NOMO-1 (cell line): ENCODE measurements at regions not wholly inside any gene's neighbourhood (a gene's known extent, or its start where the extent isn't known, plus 50 kb on each side); places are given as distances from the start of the nearest gene placed in this dataset.
A peak's percentile ranks its signal among the peaks of the same experiment; 100 is the strongest.

Experiments
- DNase-seq, 2 experiments: peaks; one replicate each; lab custom pipeline; 2025; ENCODE audit not compliant: unreplicated experiment in 2 of 2; lab: John Stamatoyannopoulos, UW

GRCh38 chr9:79266986-79267385 lies 304.8 kb upstream of the TLE4 start:
- no peak for DNase-seq

DNA sequence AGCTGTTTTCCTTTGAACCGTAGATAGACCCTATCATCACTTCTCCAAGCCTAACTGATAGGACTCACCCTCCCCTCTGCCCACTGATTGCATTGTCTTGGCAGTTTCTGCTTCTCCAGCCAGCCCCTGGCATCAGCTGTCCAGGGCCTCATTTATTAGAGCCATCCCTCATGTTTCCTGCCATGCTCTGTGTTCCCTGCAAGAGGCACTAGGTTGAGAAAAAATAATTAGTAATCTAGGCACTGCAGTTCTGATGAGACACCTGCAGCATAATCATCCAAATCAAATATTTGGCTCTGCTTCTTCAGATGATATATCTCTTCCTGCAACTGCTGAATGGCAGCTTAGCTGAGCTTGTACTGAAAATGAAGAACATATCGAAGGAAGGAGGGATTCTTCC lies 303.0 kb upstream of the TLE4 start:
- DNase-seq, result no peak

DNA sequence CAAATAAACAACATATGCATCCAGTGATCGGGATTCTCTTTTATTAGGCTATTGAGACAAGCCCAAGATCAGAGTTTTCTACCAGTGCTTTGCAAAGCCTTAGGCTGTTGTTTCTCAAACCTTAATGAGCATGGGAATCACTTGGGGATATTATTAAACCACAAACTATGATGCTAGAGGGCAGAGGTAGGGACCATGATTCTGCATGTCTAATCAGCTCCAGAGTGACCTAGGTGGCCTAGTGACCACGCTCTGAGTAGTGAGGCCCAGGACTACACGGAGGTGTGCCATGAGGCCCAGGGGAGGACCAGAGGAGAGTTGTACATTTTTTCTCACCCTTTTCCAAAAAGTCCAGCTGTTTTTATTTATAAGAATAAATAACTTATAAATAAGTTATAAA lies 298.5 kb upstream of the TLE4 start:
- no peak for DNase-seq

DNA sequence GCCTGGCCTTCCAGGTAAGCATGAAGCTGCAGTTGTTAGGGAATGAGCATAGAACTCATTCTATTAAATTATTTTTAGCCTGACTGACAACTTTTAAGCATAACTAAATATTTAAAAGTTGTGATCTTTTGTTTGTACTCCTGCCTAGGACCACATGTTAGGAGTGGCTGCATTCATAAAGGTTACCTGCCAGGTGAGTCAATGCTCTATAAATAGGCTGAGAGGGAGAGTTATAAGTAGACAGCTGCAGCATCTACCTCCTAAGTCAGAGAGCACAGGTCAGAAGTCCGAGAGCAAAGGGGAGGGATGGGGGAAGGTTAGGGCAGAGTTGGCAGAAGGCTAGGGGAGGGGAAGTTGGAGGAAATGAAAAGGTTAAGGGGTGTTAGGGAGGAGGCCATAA lies 292.4 kb upstream of the TLE4 start:
- no peak for DNase-seq

DNA sequence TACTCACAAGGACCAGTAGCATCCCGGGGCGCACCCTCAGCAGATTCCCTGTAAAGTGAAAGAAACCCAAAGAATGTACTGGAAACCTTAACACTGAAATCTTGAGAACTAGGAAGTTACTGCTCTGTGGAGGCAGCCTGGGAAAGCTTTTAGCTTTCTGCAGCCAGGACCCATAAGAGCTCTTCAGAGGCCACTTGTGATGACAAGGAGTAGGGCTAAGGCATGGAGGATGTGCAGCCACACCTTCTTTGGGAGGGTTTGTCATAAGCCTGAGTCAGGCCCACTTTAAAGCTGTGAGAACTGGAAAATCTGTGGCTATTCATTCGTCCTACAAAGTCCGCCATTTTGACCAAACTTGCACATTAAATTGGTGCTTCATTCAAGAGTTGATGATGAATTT lies 291.1 kb upstream of the TLE4 start:
- DNase-seq, result no peak

DNA sequence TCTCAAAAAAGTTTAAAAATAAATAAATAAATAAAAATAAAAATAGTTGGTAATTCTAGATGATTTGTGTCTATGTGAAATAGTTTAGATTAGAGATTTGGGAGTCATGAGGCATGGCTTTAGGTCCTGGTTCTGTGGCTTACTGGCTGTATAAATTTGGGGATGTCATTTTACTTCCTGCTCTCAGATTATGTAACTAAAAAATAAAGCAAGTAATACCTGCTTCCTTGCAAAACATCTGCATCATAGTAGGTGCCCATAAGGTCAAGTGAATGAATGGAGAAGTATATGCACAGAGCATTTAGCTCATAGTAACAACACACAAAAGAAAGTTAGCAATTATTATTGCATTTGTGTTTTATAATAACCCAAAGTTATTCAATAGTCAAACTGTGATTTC lies 287.7 kb upstream of the TLE4 start:
- peak; percentile 2 to 52 for DNase-seq

GRCh38 chr9:79286992-79287707 lies 284.6 kb upstream of the TLE4 start:
- DNase-seq, result peak in 1 of 2 experiments; percentile 0

DNA sequence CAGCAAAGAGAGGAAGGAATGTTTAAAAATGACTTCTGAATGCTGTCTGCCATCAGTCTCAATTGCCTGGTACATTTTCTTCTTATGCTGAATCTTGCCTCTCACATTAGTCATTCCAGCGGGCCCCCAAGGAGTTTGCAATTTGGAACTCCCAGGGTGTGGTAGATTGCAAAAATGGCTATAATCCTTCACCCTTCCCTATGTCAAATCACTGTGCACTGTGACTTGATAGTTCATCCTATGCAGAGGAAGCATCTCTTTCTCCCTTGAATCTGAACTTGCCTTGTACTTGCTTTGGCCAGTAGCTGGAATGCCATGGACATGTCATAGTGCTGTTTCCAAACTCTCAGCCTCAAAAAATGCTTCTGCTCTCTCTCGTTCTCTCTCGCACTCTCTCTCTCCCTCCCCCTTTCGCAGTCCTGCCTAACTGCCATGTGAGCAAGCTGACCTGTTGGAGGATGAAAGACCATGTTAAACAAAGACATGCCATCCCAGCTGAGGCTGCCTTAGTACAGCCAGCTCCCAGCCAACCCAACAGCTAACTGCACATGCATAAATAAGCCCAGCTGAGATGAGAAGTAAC lies 284.0 kb upstream of the TLE4 start:
- no peak for DNase-seq

GRCh38 chr9:79289856-79290255 lies 281.9 kb upstream of the TLE4 start:
- no peak for DNase-seq

- no peak for DNase-seq
Measured at GRCh38 chr9:79292731-79293280, 279.0 kb upstream of the TLE4 start.

- no peak for DNase-seq
Measured at GRCh38 chr9:79300068-79300467, 271.7 kb upstream of the TLE4 start.

- no peak for DNase-seq
Measured at GRCh38 chr9:79301085-79301484, 270.7 kb upstream of the TLE4 start.

DNA sequence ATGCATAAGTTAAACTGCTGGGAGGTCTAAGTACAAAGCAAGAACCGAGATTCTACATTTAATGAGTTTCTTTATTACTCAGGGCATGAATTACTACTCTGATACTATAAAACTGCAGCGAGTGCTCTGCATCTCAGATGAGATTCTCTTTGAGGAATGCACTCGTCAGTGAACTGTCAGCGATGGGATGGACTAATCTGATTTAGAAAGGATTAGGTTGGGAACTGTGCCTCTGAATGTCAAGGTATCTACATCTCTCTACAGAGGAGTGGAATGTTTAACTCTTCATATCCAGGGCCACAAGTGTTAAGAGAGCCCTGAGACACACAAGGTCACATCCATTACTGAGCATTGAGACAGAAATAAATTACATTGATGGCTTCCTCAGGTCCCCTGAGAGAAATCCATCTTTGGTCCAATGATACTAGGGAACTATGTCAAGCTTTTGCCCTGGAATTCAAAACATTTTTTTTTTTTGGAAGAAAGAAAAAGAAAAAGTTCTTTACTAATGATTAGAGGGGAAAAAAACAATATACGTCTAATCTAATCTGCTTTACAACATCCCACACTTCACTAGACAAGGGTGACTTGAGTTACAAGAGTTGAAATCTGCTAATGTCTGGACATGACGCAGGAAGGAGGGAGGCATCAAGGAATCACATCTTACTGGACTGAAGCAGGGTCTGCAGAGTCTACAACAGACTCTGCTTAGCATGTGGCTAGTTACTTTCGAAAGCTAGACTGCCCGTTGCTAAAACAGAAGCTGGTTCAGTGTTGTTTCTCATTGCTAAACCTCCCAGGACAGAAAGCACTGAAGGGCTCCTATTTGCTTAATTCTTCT lies 270.0 kb upstream of the TLE4 start:
- no peak for DNase-seq

DNA sequence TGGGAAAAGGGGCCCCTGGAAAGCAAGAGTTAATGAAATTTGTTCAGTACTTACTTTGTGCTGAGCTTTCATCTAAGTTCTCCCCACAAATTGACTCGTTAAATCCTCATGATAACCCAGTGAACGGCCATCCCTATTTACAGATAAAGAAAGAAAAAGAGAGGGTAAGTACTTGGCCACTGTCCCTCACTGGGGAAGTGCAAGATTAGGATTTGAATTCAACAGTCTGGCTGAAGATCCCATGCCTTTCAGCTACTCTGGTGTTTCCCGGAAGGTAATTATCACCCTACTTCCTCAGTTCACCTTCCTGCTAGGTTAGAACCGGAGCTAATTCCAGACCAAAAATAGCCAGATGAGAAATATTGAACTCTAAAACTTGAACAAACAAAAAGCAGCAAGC lies 269.2 kb upstream of the TLE4 start:
- DNase-seq, result no peak

DNA sequence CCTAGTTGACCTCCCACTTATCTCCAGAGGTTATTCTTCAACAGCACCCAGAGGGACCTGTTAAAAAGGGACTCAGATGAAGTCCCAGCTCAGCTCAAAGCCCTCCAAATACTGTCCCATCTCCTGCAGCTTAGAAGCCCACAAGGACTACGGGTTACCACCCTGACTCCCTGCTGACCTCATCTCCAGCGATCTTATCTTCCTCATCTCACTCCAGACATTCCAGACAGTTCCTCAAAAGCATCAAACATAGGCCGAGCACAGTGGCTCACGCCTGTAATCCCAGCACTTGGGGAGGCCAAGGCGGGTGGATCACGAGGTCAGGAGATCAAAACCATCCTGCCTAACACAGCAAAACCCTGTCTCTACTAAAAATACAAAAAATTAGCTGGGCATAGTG lies 263.8 kb upstream of the TLE4 start:
- no peak for DNase-seq

- DNase-seq, result no peak
Measured at GRCh38 chr9:79312686-79313421, 258.9 kb upstream of the TLE4 start.

DNA sequence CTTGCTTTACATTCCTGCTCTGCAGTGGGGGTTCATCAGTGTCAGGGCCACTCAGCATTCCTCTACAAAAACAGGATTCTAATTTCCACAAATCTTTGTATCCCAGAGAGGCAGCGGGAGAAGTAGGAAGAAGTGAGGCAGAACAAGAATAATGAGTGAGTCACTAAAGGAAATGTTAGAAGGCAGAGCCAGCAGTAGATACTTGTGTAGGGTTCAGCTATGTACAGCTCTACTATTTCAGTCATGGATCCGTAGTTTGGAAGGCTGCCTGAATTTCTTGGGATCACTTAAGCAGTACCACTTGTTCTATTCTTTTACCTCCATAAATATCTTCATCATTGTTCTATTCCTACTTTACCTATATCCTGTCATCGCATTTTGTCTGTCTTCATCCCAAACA lies 246.3 kb upstream of the TLE4 start:
- no peak for DNase-seq

GRCh38 chr9:79329861-79330260 lies 241.9 kb upstream of the TLE4 start:
- no peak for DNase-seq

GRCh38 chr9:79334001-79334400 lies 237.8 kb upstream of the TLE4 start:
- DNase-seq, result no peak

- no peak for DNase-seq
Measured at GRCh38 chr9:79334711-79335110, 237.1 kb upstream of the TLE4 start.

DNA sequence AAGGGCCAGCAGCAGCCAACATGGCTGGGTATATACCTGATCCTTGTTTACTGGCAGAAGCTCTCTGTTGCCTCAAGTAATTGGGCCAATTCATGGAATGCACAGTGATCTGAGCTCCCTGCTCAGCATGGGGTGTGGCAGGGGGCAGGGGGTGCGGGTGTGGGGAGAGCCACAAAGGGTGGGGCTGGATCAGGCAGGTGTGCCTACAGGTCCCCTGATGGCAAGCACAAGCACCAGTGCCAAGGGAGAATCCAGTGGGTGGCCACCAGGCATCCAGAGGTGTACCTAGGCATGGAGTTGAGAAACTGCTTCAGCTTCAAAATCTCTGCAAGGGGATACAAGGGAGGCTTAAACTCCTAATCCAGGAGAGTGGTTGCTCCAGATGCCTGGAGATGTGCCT lies 235.8 kb upstream of the TLE4 start:
- no peak for DNase-seq
